Islet of Langerhans (tissue), 1 donor: ENCODE measurements at regions not wholly inside any gene's neighbourhood (a gene's known extent, or its start where the extent isn't known, plus 50 kb on each side); places are given as distances from the start of the nearest gene placed in this dataset.
"Not testable (repeated sequence)": the region's sequence is repeated elsewhere in the genome, so short reads cannot be mapped to it uniquely, and the experiment has no call there.

Experiments used
- FAIRE-seq: peaks from one replicate; lab custom pipeline; 2011; peaks lifted over from hg19 to GRCh38; lab: Jason Lieb, UNC

DNA sequence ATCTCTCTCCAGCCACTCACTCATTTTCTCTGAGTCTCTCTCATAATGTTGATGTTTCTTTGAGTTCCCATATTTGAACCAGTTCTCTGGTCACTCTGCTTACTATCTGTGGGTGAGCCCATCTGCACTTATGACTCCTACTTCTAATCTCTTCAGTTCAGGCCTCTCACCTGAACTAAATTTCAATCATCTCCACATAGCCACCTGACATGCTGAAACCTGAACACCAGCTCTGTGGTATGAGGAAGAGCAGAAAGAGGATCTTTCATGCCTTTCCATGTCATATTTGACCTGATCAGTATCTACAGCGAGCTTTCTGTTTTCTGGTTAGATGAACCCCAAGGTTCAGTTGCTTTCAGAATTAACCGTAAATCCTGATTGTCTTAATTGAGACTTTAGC, 122.2 kb upstream of the ESX1 start:
- FAIRE-seq = no peak

DNA sequence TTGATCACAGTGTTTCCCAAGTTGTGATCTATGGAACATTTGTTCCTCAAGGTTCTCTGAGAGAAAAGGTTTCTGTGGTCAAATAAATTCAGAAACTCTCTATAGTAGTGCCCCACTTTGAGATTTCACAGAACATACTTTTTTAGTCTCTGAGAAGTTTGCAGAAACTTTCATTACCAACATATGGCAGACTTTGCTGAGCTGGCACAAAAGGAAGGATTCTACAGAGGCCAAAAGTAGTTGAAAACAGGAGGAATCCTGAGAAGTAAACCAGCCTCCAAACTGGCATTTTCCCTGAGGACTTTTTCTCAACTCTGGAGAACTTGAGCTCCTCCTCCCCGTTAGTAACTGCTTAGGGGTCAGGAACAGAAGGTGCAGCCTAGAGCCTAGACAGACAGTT, 117.8 kb upstream of the ESX1 start:
- FAIRE-seq = no peak

DNA sequence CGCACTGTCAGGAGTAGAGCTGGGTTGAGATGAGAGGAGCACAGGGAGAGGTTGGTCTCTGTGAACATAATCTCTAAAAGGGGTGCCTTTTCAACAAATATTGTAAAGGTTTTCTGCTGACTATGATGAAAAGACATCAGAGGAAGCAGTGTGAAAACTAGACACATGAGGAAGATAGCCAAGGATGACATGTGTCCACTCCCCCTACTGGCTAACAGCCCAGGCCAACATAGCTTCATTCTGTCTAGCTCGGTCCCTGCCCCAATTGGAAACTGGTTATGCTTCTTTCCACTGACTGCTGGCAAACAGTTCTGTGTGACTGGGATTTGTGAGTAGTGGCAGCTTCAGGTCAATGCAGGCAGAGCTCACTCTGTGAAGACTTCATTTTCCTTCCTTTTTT, 115.4 kb upstream of the ESX1 start:
- no peak for FAIRE-seq

DNA sequence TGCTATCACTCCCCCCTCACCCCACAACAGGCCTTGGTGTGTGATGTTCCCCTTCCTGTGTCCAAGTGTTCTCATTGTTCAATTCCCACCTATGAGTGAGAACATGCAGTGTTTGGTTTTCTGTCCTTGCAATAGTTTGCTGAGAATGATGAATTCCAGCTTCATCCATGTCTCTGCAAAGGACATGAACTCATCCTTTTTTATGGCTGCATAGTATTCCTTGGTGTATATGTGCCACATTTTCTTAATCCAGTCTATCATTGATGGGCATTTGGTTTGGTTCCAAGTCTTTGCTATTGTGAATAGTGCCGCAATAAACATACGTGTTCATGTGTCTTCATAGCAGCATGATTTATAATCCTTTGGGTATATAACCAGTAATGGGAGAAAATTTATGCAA, 106.0 kb upstream of the ESX1 start:
- FAIRE-seq = not testable (repeated sequence)

DNA sequence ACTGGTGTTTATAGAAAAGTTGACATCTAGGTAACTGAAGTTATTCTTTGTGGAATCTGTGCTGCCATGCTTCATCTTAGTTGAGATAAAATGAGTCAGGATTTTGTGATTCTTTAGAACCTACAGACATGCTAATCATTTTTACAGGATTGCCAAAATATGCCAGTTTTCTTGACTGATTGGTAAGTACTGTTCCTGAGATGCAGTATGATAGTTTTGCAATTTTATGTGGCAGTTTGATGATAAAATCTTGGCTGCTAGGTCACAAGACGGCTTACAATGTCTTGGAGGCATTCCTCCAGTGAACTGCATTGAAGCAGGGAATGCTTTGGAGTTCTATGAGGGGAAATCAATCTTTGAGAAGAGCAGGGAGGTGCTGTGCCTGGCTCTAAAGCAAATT, 104.4 kb upstream of the ESX1 start:
- FAIRE-seq = no peak

DNA sequence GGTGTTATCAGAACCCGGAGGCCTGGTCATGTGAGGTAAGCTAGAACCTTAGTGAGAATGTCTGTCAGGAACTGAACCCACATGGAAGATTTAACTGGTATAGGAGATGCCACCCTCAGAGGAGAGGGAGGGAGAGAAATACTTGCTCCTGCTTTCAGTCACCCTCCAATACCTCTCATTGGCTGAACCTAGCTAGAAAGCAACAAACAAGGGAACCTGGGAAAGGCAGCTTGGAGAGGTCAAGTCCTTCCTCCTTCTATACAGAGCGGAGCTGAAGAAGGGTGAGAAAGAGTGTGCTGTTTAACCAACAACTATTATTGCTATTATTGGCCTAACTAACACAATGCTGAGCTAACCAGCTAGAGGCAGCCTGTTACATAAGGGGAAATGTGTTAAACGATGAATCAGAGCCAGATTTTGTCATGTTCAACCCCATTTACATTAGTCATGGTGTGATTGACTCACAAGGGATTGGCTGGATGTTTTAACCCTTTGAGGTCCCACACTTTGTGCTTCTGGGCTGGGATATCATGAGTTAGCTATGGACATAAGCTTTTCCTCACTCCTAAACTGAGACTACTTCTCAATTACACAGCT, 96.5 kb upstream of the ESX1 start:
- FAIRE-seq = peak; percentile 66

DNA sequence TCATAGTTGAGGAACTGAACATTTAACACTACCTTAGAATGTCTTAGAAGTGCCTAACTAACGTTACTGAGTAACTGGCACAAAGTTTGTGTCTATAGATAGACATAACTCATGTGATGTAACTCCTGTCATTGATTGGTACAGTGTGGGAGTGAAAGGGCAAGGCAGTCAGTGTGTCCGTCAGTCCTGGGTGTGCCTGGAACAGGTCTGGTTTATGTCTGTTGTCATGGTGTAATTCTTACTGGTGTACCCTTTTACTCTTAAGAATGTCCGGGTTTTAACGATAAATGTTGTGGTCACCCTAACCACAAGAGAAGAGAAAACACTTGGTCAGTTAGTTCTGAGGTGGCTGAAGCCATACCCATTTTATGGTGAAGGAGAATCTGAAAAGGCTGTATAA, 93.1 kb upstream of the ESX1 start:
- FAIRE-seq = no peak

DNA sequence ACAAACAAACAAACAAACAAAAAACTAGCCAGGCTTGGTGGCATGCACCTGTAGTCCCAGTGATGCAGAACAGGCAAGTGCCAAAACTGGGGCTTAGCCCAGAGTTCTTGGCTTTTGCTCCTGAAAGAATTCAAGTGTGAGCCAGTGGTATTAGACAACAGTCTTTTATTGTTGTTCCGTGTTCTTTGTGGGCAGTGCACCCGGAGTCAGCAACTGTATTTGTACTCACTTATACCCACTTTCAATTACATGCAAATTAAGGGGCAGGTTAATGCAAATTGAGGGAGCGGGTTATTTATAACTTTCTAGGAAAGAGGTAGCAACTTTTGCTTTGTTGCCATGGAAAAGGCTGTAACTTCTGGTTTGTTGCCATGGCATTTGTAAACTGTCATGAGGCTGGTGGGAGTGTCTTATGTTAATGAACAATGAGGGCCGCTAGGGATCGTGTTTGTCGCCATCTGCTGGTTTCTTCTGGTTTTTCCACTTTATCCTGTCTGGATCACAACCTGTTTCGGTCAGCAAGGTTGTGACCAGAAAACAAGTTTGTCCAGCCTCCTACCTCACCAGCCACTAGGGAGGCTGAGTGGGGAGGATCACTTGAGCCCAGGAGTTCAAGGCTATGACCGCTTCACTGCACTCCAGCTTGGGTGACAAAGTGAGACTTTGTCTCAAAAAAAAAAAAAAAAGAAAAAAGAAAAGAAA, 88.8 kb upstream of the ESX1 start:
- peak; percentile 82 for FAIRE-seq

DNA sequence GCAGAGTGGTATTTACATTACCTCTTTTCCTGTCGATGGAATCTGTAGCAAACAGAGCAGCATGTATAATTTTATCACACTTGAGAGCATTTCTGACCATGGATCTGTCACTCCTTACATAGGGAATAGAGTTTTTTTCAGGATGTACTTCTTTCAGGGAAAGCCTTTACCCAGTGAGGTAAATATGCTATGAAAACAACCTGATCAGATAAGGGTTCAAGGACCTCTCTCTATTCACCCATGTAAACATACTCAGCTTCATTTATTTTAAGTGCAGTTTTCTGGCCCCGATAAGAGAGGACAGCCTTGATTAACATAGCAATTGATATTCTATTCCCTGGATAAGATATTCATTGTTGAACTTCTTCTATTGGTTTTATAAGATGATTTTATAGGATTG, 87.3 kb upstream of the ESX1 start:
- FAIRE-seq = no peak

DNA sequence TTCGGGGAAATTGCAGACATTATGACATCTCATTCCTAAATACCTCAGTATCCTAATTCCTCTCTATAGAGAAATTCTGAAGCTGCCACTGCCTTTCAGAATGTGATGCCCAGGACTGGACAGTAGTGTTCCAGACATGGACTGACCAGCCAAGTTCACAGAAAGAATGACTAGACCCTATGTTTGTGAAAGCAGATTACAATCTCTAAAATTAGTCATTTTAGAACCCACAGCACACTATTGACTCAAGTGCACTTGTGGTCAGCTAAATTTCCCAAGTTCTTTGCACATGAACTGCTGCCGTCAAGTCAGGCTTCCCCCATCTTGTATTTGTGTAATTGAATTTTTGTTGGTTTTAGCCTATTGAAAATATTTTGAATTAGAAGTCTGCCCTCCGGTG, 81.0 kb upstream of the ESX1 start:
- FAIRE-seq = no peak

DNA sequence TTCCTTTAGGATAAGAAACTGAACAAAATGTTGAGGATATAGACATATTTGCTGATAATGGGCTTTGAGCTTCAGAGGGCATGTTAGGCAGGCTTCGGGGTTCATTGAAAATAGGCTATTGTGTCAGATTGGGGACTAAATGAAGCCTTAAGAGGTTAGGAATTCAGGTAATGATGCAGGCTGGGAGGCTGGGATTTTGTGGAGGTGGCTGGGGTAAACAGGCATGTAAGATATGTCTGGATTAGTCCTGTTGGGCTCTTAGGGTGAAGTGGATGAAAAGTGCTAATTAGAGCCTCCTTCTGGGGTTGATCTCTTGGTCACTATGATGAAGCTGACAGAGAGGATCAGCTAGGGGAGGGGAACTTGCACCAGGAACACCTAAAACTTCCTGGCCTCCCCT, 80.2 kb upstream of the ESX1 start:
- FAIRE-seq = no peak

DNA sequence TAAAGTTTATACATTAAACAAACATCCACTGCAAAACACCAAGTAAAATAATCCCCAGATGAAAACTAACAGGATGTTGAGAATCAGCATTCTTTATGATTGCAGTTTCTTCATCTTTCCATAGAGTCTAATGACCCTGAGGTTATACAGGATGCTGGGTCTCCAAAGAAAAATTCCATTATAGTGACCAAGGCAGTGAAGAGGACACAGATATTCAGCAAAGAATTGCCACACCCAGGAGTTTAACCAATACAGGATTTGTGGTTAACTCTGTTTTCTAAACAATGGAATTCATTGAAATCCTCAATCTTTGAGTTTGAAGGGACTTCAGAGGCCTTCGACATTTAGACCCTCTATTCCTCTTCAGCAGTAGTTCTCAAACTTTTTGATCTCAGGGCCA, 76.2 kb upstream of the ESX1 start:
- no peak for FAIRE-seq

DNA sequence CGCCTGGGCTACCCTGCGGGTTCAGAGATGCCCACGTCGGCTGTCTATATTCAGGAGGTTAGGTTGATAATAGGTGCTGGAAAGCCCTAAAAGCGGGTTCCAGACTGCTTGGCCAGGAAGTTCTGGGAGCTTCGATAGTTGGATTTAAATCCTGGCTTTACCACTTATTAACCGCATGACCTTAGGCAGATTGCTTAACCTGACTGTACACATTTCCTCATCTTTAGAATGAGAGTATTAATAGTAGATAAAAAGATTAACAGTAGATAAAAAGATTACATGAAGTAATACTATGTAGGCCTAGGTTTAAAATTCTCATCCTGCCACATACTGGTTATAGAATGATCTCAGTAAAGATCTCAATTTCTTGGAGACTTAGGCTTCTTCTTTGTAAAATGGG, 75.0 kb upstream of the ESX1 start:
- no peak for FAIRE-seq

DNA sequence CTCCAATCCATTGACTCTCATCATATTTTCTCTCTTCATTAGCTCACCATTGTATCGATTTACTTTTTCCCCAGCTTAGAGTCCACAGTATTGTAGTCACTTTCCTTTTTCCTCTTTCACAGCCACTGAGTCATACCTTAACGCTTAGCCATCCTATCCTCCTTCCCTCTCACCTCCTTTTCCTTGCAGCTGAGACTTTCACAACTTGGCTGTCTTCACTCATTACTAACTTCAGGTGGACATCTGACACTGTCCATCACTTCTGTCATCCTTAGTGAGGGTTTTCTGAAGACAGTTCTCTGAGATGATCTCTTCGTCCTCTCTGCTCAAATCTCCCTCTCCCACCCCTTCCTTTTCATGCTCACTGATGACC, 70.5 kb upstream of the ESX1 start:
- FAIRE-seq = no peak

DNA sequence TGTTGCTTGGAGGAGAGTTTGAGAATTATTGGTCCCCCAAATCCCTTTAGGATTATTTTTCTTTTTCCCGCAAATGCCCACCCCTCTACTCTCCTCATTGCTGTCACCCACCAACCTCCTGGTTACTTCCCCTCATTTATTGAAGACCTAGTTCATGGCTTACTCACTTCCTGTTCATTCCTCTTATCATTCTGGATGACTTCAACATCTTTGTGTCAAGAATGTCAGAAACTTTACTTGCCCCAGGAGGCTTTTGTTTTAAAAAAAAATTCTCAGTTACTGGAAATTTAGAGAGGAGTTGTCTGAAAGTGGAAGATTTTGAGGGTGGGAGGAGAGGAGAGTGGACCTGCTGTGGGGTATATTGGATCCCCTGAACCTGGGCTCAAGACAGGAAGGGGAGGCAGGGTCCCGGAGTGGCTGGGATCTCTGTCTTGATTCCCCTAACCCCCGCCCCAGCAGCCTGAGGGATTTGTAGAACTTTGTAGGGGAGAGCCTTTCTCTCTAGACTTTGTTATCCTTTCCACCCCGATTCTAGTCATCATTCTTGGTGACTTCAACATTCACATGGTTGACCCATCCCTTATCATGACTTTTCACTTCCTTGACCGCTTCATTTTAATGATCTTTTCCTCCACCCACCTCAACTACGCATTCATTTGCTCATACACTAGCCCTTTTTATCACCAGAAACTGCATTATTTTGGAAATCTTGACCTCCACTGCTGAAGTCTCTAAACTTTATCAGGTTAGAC, 69.9 kb upstream of the ESX1 start:
- FAIRE-seq = no peak

DNA sequence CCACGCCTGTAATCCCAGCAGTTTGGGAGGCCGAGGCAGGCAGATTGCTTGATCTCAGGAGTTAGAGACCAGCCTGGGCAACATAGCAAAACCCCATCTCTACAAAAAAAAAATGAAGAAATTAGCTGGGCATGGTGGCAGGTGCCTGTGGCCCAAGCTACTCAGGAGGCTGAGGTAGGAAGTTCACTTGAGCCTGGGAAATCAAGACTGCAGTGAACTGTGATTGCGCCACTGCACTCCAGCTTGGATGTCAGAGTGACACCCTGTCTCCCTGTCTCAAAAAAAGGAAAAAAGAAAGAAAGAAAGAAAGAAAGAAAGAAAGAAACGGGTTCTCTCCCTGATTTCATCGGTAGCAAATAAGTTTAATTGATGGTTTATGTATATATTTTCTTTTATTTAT, 64.6 kb upstream of the ESX1 start:
- no peak for FAIRE-seq

DNA sequence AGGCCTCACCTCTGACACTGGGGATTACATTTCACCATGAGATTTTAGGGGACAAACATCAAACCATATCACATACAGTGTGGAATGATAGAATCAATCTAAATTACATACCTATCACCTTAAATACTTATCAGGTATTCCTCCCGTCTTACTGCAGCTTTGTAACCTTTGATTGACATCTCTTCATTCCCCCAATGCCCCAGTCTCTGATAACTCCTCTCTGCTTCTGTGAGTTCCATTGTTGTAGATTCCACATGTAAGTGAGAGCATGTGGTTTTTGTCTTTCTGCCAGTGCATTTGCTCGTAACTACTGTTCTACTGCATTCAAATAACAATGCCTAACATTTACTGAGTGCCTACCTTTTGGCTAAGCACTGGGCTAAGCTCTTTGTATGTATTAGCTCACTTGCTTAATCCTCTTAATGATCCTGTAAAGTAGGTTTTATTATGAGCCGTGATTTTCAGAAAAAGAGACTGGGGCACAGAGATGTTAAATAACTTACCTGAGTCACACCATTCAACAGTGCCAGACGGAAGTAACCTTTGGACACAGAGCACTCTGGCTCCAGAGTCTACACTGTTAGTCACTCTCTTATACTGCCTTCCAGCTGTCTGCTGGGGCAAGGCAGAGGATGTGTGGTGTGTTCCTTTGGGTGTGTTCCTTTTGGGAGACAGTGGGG, 63.7 kb upstream of the ESX1 start:
- no peak for FAIRE-seq

DNA sequence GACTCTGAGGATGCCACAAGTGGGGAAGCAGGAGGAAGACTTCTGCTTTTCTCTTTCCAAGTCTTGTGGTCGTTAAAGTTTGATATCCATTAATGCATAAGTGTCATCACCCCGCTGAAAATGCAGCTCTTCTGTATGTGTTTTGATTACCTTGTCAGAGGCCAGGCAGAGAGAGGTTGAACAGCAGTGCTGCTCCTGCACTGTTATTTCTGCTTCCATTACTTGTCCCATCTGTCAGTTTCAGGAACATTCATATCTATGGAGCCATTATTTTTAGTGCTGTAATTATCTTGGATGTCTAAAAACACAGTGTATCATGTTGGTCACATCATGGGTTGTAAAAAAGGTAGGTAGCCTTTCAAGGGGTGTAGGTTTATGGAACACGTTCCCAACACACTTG, 62.0 kb upstream of the ESX1 start:
- FAIRE-seq = no peak

DNA sequence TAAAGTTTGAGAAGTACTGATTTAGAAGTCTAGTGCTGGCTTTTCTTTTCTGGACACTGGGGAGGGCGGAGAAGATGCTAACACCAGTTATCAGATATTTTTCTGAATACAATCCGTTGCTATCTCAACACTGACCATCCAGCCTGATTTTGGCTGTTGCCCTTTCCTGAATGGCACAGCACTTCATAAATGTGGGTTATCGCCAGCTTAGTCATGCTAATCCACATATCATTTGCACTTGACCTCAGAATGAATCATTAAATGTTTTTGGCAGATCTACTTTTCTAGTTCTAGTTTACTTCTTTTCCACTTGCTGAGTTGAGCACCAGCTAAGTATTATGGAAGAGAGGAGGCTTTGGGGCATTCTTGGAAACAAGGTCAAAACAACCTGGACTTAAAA, 60.8 kb upstream of the ESX1 start:
- FAIRE-seq = no peak

DNA sequence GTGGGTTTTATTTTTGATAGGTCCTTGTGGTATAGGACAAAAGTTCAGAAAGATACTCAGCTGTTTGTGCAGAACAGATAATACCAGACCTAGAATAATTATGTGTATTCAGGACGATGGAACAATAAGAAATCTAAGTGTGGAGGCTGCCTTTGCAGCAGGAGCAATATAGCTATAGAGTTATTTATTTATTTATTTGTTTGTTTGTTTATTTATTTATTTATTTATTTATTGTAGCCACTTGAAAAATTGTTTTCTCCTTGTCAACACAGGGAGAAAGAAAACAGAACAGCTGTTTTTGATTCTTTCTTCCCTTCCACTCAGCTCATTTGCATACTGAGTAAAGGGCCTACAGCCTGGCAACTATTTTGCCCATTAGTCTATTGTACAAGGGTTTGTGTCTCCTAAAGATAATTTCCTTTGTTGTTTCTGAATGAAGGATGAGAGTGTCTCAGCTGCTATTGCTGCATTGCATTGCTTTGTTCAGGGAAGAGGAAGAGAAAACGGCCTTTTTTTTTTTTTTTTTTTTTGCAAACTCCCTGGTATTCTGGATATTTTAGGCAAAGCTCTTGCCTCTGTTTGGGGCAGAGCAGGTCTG, 56.0 kb upstream of the ESX1 start:
- FAIRE-seq = no peak

DNA sequence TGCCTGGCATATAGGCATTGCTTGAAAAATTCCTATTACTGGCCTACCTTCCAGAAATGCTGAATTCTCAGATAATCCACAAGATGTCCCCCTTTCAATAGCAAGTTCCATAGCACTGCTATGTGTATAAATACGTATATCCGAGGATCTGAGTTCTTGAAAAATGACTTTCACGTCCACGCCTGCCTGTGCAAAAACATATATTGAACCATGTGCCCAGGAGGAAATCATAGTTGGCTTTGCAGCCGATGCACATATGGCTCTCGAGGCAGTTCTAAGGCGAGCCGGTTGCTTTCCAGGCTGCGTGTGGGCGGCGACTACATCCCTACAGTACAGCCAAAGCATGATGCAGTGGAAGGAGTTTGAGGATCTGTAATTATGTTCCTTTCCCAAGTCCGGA, 55.4 kb upstream of the ESX1 start:
- no peak for FAIRE-seq

DNA sequence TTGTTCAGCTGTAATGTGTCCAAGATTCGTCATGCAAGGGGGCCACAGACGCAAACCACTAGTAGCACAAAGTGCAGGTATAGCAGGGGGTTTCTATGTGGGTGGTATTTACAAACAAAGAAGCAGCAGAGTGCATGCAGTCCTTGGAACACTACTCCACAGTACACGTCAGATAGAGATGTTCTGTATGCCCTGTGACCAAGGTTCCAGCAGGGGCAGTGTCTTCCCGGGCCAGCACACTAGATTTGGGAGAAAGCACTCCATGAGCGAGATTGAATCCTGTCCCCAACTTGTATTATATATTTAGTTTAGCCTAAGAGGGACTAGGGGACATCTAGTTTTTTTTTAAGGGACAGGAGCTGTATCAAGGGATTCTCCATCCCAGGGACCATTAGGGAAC, 54.4 kb upstream of the ESX1 start:
- no peak for FAIRE-seq

DNA sequence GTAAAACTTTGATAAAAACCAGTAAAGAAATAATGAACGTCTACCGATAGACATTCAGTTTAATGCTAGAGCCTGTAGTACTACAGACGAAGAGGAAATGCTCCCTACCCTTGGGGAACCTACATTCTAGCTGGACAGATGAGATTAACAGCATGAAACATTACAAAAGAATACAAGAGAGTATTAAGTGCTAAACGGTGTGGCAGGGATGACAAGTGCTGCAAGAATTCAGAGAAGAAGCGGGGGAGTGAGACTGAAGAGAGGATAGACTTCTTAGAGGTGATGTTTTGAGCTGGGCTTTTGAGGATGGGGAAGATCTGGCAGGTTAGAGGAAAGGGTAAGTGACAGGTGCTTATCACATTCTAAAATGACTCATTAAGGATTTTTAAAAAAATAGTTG, 52.6 kb upstream of the ESX1 start:
- no peak for FAIRE-seq
